PC-9 (cell line): ENCODE measurements at regions not wholly inside any gene's neighbourhood (a gene's known extent, or its start where the extent isn't known, plus 50 kb on each side); places are given as distances from the start of the nearest gene placed in this dataset.

Source experiments
- BruUV-seq: library from RNA; stranded (reverse); fragments of 400-500 nt; replicated peaks from 2 replicates; lab custom pipeline; 2021; lab: Mats Ljungman, UMichigan
- CTCF ChIA-PET: fragments of 300-600 bp; sonication (Branson Sonifier 250); formaldehyde crosslinking; loops from one replicate; lab custom pipeline; 2022; ENCODE audit warnings: antibody characterized with exemption; lab: Charles Lee
- POLR2A ChIA-PET: fragments of 300-600 bp; sonication (Branson Sonifier 250); formaldehyde crosslinking; loops from one replicate; lab custom pipeline; 2022; ENCODE audit warnings: antibody characterized with exemption; ENCODE audit not compliant: unreplicated experiment; lab: Charles Lee
- DNase-seq, 2 experiments: peaks; one replicate each; pipeline versions ENCODE4 v3.0.0 to v3.0.0-alpha.2; 2015 to 2022; ENCODE audit warnings: mixed read lengths in 1 of 2
- H2AFZ ChIP-seq: fragments of 200-600 bp; sonication (generic); 2 replicates; pipeline ENCODE4 v1.8.1; 2017; ENCODE audit warnings: antibody characterized with exemption
- H3F3A ChIP-seq: fragments of 200-600 bp; sonication (generic); 2 replicates; pipeline ENCODE4 v1.8.1; 2017; ENCODE audit warnings: antibody characterized with exemption, mild to moderate bottlenecking, low read depth; ENCODE audit not compliant: insufficient read depth
- H3K27ac ChIP-seq: fragments of 200-600 bp; sonication (generic); 2 replicates; pipeline ENCODE4 v1.6.1; 2016; ENCODE audit warnings: mixed run types
- H3K27me3 ChIP-seq: fragments of 200-600 bp; sonication (generic); 2 replicates; pipeline ENCODE4 v1.6.1; 2016; ENCODE audit warnings: low read depth, mixed run types; ENCODE audit not compliant: insufficient read depth
- H3K36me3 ChIP-seq: fragments of 200-600 bp; sonication (generic); 2 replicates; pipeline ENCODE4 v1.6.1; 2016; ENCODE audit warnings: low read depth, mixed run types
- H3K4me1 ChIP-seq: fragments of 200-600 bp; sonication (generic); replicated peaks from 2 replicates; pipeline ENCODE4 v1.6.1; 2016; ENCODE audit warnings: mixed run types; ENCODE audit not compliant: insufficient read depth
- H3K4me2 ChIP-seq: fragments of 200-600 bp; sonication (generic); 2 replicates; pipeline ENCODE4 v1.6.1; 2017; ENCODE audit warnings: mixed run types
- H3K4me3 ChIP-seq: fragments of 200-600 bp; sonication (generic); 2 replicates; pipeline ENCODE4 v1.6.1; 2016; ENCODE audit warnings: mixed run types
- H3K79me2 ChIP-seq: fragments of 200-600 bp; sonication (generic); 2 replicates; pipeline ENCODE4 v1.6.1; 2017; ENCODE audit warnings: low read depth, mixed run types
- H3K9me2 ChIP-seq: fragments of 200-600 bp; sonication (generic); 2 replicates; pipeline ENCODE4 v1.8.1; 2017; ENCODE audit warnings: mild to moderate bottlenecking; ENCODE audit not compliant: insufficient read depth
- H3K9me3 ChIP-seq: fragments of 200-600 bp; sonication (generic); 2 replicates; pipeline ENCODE4 v1.8.1; 2016; ENCODE audit warnings: low read depth; ENCODE audit not compliant: insufficient read depth
- H4K20me1 ChIP-seq: fragments of 200-600 bp; sonication (generic); 2 replicates; pipeline ENCODE4 v1.8.1; 2017; ENCODE audit not compliant: insufficient read depth
- EZH2 ChIP-seq: fragments of 200-600 bp; sonication (generic); IDR thresholded peaks from 2 replicates; pipeline ENCODE4 v1.8.0; 2017; ENCODE audit warnings: antibody characterized with exemption, low read depth
- intact Hi-C: fragments of 100-400 bp; cut with micrococcal nuclease; formaldehyde crosslinking; loops from one replicate; pipeline ENCODE4 v1.10.0; 2022; ENCODE audit not compliant: unreplicated experiment
- TF ChIP-seq, protein P1 (sequence below): fragments of 200-600 bp; sonication (generic); conservative IDR thresholded peaks from 2 replicates; pipeline ENCODE4 v1.6.1; 2017; ENCODE audit warnings: mixed run types, antibody characterized with exemption, mild to moderate bottlenecking, moderate library complexity

DNA sequence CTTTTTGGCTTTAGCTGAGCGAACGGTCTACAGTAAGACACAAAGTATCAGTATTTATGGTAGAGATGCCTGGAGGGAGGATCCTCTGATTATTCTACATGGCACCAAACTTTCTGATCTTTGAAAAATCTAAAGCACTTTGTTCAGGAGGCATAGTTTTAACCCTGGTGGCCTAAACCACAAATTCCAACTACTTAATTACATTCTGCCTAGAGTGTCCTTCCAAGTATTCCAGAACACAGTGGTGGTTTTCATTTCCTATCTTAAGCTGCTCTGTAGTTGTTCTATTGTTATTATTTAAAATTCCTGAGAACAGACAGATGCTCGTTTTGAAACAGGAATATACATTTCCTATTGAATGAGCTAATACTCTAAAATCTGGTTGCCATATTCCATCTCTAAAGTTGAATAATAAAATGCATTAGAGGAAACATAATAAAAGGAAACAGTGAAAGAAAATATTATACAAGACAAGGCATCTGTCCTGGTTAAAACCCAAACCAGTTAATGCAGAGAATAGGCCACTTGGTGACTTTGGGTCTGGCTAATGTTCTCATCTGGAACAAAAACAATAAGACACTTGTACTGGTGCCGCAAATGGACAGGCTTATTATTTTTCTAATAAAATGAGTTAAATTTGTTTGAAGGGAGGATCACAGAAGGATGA lies 657.4 kb downstream of the SPRY1 start:
- TF ChIP-seq, protein P1, sequence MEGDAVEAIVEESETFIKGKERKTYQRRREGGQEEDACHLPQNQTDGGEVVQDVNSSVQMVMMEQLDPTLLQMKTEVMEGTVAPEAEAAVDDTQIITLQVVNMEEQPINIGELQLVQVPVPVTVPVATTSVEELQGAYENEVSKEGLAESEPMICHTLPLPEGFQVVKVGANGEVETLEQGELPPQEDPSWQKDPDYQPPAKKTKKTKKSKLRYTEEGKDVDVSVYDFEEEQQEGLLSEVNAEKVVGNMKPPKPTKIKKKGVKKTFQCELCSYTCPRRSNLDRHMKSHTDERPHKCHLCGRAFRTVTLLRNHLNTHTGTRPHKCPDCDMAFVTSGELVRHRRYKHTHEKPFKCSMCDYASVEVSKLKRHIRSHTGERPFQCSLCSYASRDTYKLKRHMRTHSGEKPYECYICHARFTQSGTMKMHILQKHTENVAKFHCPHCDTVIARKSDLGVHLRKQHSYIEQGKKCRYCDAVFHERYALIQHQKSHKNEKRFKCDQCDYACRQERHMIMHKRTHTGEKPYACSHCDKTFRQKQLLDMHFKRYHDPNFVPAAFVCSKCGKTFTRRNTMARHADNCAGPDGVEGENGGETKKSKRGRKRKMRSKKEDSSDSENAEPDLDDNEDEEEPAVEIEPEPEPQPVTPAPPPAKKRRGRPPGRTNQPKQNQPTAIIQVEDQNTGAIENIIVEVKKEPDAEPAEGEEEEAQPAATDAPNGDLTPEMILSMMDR = no peak
- no peak for TF ChIP-seq EZH2
- CTCF ChIA-PET = no interaction called here
- no TSS peak for BruUV-seq

GRCh38 chr4:124055336-124055735 lies 657.2 kb downstream of the ANKRD50 start:
- BruUV-seq = no TSS peak
- Histone ChIP-seq H3K36me3 (no peaks in the 10 kb centered on the region), H3K27me3 (no peaks in the 10 kb centered on the region), H3K9me2 (no peaks in the 10 kb centered on the region), H3K4me1 (peaks cover 4% of the 10 kb centered on the region), H3K4me3 (no peak overlapping the region), H3K79me2 (no peaks in the 10 kb centered on the region), H3K27ac (no peak overlapping the region), H2AFZ (no peak overlapping the region), H3F3A (no peaks in the 10 kb centered on the region), H3K4me2 (no peak overlapping the region), H3K9me3 (no peaks in the 10 kb centered on the region), H4K20me1 (no peaks in the 10 kb centered on the region)
- CTCF ChIA-PET = no interaction called here
- no peak for TF ChIP-seq EZH2
- TF ChIP-seq, protein P1 = no peak
- intact Hi-C loops = no loop called here
- POLR2A ChIA-PET = no interaction called here
- DNase-seq = no peak

More for the DNA sequence above, 657.4 kb downstream of the SPRY1 start:
- Histone ChIP-seq H3F3A (no peaks in the 10 kb centered on the region), H4K20me1 (no peaks in the 10 kb centered on the region), H3K79me2 (no peaks in the 10 kb centered on the region), H3K4me1 (no peaks in the 10 kb centered on the region), H2AFZ (no peak overlapping the region), H3K9me3 (no peaks in the 10 kb centered on the region), H3K36me3 (no peaks in the 10 kb centered on the region), H3K9me2 (no peaks in the 10 kb centered on the region), H3K4me3 (no peak overlapping the region), H3K4me2 (no peak overlapping the region), H3K27me3 (no peaks in the 10 kb centered on the region), H3K27ac (no peak overlapping the region)
- DNase-seq = no peak
- intact Hi-C loops = no loop called here
- POLR2A ChIA-PET = interaction anchor here (0.7 kb wide), 1 partner anchor 409 kb away, joined by 5 read pairs; no protein-coding TSS in a partner anchor

GRCh38 chr4:124055896-124056295 lies 656.6 kb downstream of the ANKRD50 start:
- no TSS peak for BruUV-seq
- Histone ChIP-seq H3K4me3 (no peak overlapping the region), H3K9me2 (no peaks in the 10 kb centered on the region), H4K20me1 (no peaks in the 10 kb centered on the region), H3K79me2 (no peaks in the 10 kb centered on the region), H3F3A (no peaks in the 10 kb centered on the region), H3K36me3 (no peaks in the 10 kb centered on the region), H2AFZ (no peak overlapping the region; the same call in 1 of the 2 replicates), H3K4me1 (peaks cover 9% of the 10 kb centered on the region), H3K27me3 (no peaks in the 10 kb centered on the region), H3K27ac (no peak overlapping the region), H3K4me2 (no peak overlapping the region), H3K9me3 (no peaks in the 10 kb centered on the region)
- CTCF ChIA-PET = no interaction called here
- no peak for DNase-seq
- intact Hi-C loops = no loop called here
- POLR2A ChIA-PET = no interaction called here
- TF ChIP-seq EZH2 = no peak
- TF ChIP-seq, protein P1 = no peak
